GM10248 (cell line): ENCODE measurements at regions not wholly inside any gene's neighbourhood (a gene's known extent, or its start where the extent isn't known, plus 50 kb on each side); places are given as distances from the start of the nearest gene placed in this dataset.

ENCODE experiments used
- CTCF ChIA-PET: fragments of 300-600 bp; sonication (Branson Sonifier 250); formaldehyde crosslinking; extraction: SDS; loops from one replicate; lab custom pipeline; 2021; ENCODE audit warnings: antibody characterized with exemption; lab: Yijun Ruan, JAX
- POLR2A ChIA-PET: fragments of 350-650 bp; sonication (Branson Sonifier 250); formaldehyde crosslinking; extraction: SDS; loops from one replicate; lab custom pipeline; 2020; ENCODE audit warnings: antibody characterized with exemption; lab: Yijun Ruan, JAX
- DNase-seq: peaks from one replicate; pipeline ENCODE4 v3.0.0; 2012; ENCODE audit errors: extremely low spot score
- CTCF ChIP-seq: IDR thresholded peaks from 2 replicates; pipeline ENCODE4 v1.5.1; 2012; ENCODE audit warnings: mild to moderate bottlenecking, low read depth; ENCODE audit errors: extremely low read depth, missing control alignments, control extremely low read depth

- CTCF ChIA-PET = no interaction called here
- no peak for TF ChIP-seq CTCF
- no peak for DNase-seq
- POLR2A ChIA-PET = interaction anchor here (0.6 to 1.1 kb wide), 2 partner anchors 30 to 34 kb away, joined by 4 to 12 read pairs; no protein-coding TSS in a partner anchor
Observed at GRCh38 chr1:235045921-235046601, 82.6 kb downstream of the TOMM20 start.

- DNase-seq = no peak
- CTCF ChIA-PET = no interaction called here
- POLR2A ChIA-PET = interaction anchor here (0.5 to 1.1 kb wide), 2 partner anchors 33 to 53 kb away, joined by 4 read pairs; no protein-coding TSS in a partner anchor
- TF ChIP-seq CTCF = no peak
Observed at GRCh38 chr1:235045034-235045690, 83.5 kb downstream of the TOMM20 start.

- TF ChIP-seq CTCF = no peak
- no peak for DNase-seq
- ChIA-PET CTCF (interaction anchor here (1.5 kb wide), 1 partner anchor 15 kb away, joined by 5 read pairs; no protein-coding TSS in a partner anchor), POLR2A (no interaction called here)
Observed at GRCh38 chr1:235043234-235043633, 85.4 kb downstream of the TOMM20 start.

- no peak for TF ChIP-seq CTCF
- ChIA-PET CTCF (interaction anchor here (1.0 kb wide), 1 partner anchor 9 kb away, joined by 4 read pairs; no protein-coding TSS in a partner anchor), POLR2A (interaction anchor here (0.7 kb wide), 1 partner anchor 112 kb away, joined by 5 read pairs; no protein-coding TSS in a partner anchor)
- DNase-seq = no peak
Observed at GRCh38 chr1:235038701-235039100, 89.9 kb downstream of the TOMM20 start.

- ChIA-PET CTCF (interaction anchor here (1.5 to 2.0 kb wide), 3 partner anchors 12 to 20 kb away, joined by 4 to 10 read pairs (median 5); no protein-coding TSS in a partner anchor), POLR2A (no interaction called here)
- TF ChIP-seq CTCF = no peak
- no peak for DNase-seq
Observed at GRCh38 chr1:235035928-235036327, 92.7 kb downstream of the TOMM20 start.

GRCh38 chr1:235030919-235031596, 97.6 kb downstream of the TOMM20 start:
- DNase-seq = no peak
- POLR2A ChIA-PET = interaction anchor here (1.1 kb wide), 1 partner anchor 43 kb away, joined by 3 read pairs; no protein-coding TSS in a partner anchor
- no peak for TF ChIP-seq CTCF
- CTCF ChIA-PET = interaction anchor here (1.1 to 1.3 kb wide), 2 partner anchors 17 to 53 kb away, joined by 3 read pairs; no protein-coding TSS in a partner anchor
